Panc1 (cell line): ENCODE measurements at regions not wholly inside any gene's neighbourhood (a gene's known extent, or its start where the extent isn't known, plus 50 kb on each side); places are given as distances from the start of the nearest gene placed in this dataset.

Experiments used
- ATAC-seq: fragments of 200-7000 bp; cut with Tn5 transposase; 2 replicates; pipeline ENCODE4 v1.9.1; 2020; ENCODE audit warnings: mild to moderate bottlenecking, moderate library complexity
- BruUV-seq: library from RNA; stranded (reverse); fragments of 400-500 nt; replicated peaks from 2 replicates; lab custom pipeline; 2021; lab: Mats Ljungman, UMichigan
- CTCF ChIA-PET: fragments of 300-600 bp; sonication (Branson Sonifier 250); formaldehyde crosslinking; loops from one replicate; lab custom pipeline; 2022; ENCODE audit warnings: antibody characterized with exemption; lab: Charles Lee
- POLR2A ChIA-PET: fragments of 300-600 bp; sonication (Branson Sonifier 250); formaldehyde crosslinking; loops from one replicate; lab custom pipeline; 2022; ENCODE audit warnings: antibody characterized with exemption; lab: Charles Lee
- DNase-seq: peaks from one replicate; pipeline ENCODE4 v3.0.0-alpha.2; 2010; ENCODE audit warnings: low read depth, low spot score
- H3K27ac ChIP-seq: 2 replicates; pipeline ENCODE4 v1.5.1; 2011; ENCODE audit warnings: mild to moderate bottlenecking, low read length, inconsistent platforms
- H3K27me3 ChIP-seq: fragments of 200-500 bp; sonication (Bioruptor generic); 2 replicates; pipeline ENCODE4 v1.6.0; 2014; ENCODE audit warnings: low read length, inconsistent platforms; ENCODE audit not compliant: control insufficient read depth, insufficient read depth
- H3K36me3 ChIP-seq: fragments of 200-500 bp; sonication (Bioruptor generic); 2 replicates; pipeline ENCODE4 v1.5.1; 2014; ENCODE audit warnings: inconsistent platforms, mild to moderate bottlenecking, low read length, moderate library complexity; ENCODE audit not compliant: control insufficient read depth, insufficient read depth
- H3K4me1 ChIP-seq: 2 replicates; pipeline ENCODE4 v1.5.1; 2011; ENCODE audit warnings: inconsistent platforms, mild to moderate bottlenecking, low read length, moderate library complexity; ENCODE audit not compliant: control insufficient read depth, insufficient read depth
- H3K4me3 ChIP-seq, 2 experiments: 2 replicates each; pipeline ENCODE4 v1.5.1; 2011 to 2012; ENCODE audit warnings: low read depth in 2 of 2, low read length in 2 of 2, mild to moderate bottlenecking in 2 of 2, inconsistent platforms in 1 of 2, moderate library complexity in 1 of 2
- H3K9me3 ChIP-seq: fragments of 200-500 bp; sonication (Bioruptor generic); 2 replicates; pipeline ENCODE4 v1.5.1; 2014; ENCODE audit warnings: low read depth, mild to moderate bottlenecking, inconsistent platforms, low read length, moderate library complexity; ENCODE audit not compliant: control insufficient read depth, insufficient read depth
- CTCF ChIP-seq: fragments of 450-650 bp; IDR thresholded peaks from 2 replicates; pipeline ENCODE4 v1.5.1; 2017; ENCODE audit warnings: mild to moderate bottlenecking
- POLR2AphosphoS5 ChIP-seq: IDR thresholded peaks from 2 replicates; pipeline ENCODE4 v1.6.1; 2012; ENCODE audit warnings: mild to moderate bottlenecking, low read depth, low read length, moderate library complexity
- REST ChIP-seq, 2 experiments: IDR thresholded peaks; 2 replicates each; pipeline ENCODE4 v1.6.1; 2011 to 2012; ENCODE audit warnings: low read depth in 2 of 2, control low read depth in 1 of 2, low read length in 1 of 2, mild to moderate bottlenecking in 1 of 2, moderate library complexity in 1 of 2; ENCODE audit not compliant: insufficient read depth in 1 of 2
- SIN3A ChIP-seq: IDR thresholded peaks from 2 replicates; pipeline ENCODE4 v1.6.1; 2012; ENCODE audit warnings: low read depth, mild to moderate bottlenecking, low read length, moderate library complexity, borderline replicate concordance; ENCODE audit not compliant: insufficient read depth
- TCF7L2 ChIP-seq: IDR thresholded peaks from 2 replicates; pipeline ENCODE4 v1.6.1; 2011; ENCODE audit warnings: mild to moderate bottlenecking, low read depth, low read length, inconsistent platforms
- in situ Hi-C: cut with HindIII; loops from 2 replicates; pipeline ENCODE4 v1.10.0; 2016; ENCODE audit warnings: low sequenced_read_pairs, low pct_unique_long_range_greater_than_20kb
- intact Hi-C: fragments of 100-400 bp; cut with micrococcal nuclease; formaldehyde crosslinking; loops from one replicate; pipeline ENCODE4 v1.10.0; 2022; ENCODE audit not compliant: unreplicated experiment

GRCh38 chr3:106371971-106372805 lies 503.4 kb upstream of the CBLB start:
- Histone ChIP-seq H3K36me3 (no peaks in the 10 kb centered on the region), H3K27ac (no peak overlapping the region), H3K27me3 (no peaks in the 10 kb centered on the region), H3K4me1 (no peaks in the 10 kb centered on the region), H3K4me3 (no peak overlapping the region), H3K9me3 (no peaks in the 10 kb centered on the region)
- intact Hi-C loops (no loop called here), in situ Hi-C loops (no loop called here)
- CTCF ChIA-PET = no interaction called here
- no peak for DNase-seq
- ATAC-seq = no peak
- POLR2A ChIA-PET = no interaction called here
- no peak for TF ChIP-seq TCF7L2
- TF ChIP-seq CTCF = no peak
- TF ChIP-seq POLR2AphosphoS5 = no peak
- no peak for TF ChIP-seq REST (IDR thresholded peaks at IDR 0.05; ENCODE audit: insufficient read depth in 1 of 2, low read depth in 2 of 2, low read length in 1 of 2)
- TF ChIP-seq SIN3A = no peak
- BruUV-seq = no TSS peak

GRCh38 chr3:106372806-106373190 lies 504.0 kb upstream of the CBLB start:
- TF ChIP-seq POLR2AphosphoS5 (no peak), TCF7L2 (no peak), CTCF (no peak), SIN3A (no peak), REST (IDR thresholded peaks at IDR 0.05; ENCODE audit: insufficient read depth in 1 of 2, low read depth in 2 of 2, low read length in 1 of 2) (no peak)
- intact Hi-C loops = no loop called here
- no peaks in the 10 kb centered on the region for H3K36me3 ChIP-seq
- no peak overlapping the region for H3K4me3 ChIP-seq
- no peaks in the 10 kb centered on the region for H3K9me3 ChIP-seq
- CTCF ChIA-PET = no interaction called here
- no peaks in the 10 kb centered on the region for H3K27me3 ChIP-seq
- DNase-seq (no peak), ATAC-seq (no peak)
- no peaks in the 10 kb centered on the region for H3K4me1 ChIP-seq
- in situ Hi-C loops = no loop called here
- H3K27ac ChIP-seq = no peak overlapping the region
- POLR2A ChIA-PET = interaction anchor here (0.6 kb wide), 1 partner anchor 53 kb away, joined by 9 read pairs; no protein-coding TSS in a partner anchor
- BruUV-seq = no TSS peak
